Ovary (tissue), 3 donors: ENCODE measurements at regions not wholly inside any gene's neighbourhood (a gene's known extent, or its start where the extent isn't known, plus 50 kb on each side); places are given as distances from the start of the nearest gene placed in this dataset.

ENCODE experiments used
- POLR2A ChIP-seq: fragments of 450-650 bp; IDR thresholded peaks from one replicate; pipeline ENCODE4 v1.6.1; 2017; ENCODE audit warnings: antibody characterized with exemption, mild to moderate bottlenecking, moderate library complexity
- TF ChIP-seq, protein P1 (sequence below), 3 donors: fragments of 450-650 bp in 2 of 3; fragments of 200-600 bp in 1 of 3; IDR thresholded peaks; one replicate each; pipeline versions ENCODE4 v1.5.1 to v1.8.0; 2016 to 2022; ENCODE audit warnings: antibody characterized with exemption in 3 of 3, mild to moderate bottlenecking in 1 of 3
- donor health status: DM: no; HTN: no; CAD: no.

DNA sequence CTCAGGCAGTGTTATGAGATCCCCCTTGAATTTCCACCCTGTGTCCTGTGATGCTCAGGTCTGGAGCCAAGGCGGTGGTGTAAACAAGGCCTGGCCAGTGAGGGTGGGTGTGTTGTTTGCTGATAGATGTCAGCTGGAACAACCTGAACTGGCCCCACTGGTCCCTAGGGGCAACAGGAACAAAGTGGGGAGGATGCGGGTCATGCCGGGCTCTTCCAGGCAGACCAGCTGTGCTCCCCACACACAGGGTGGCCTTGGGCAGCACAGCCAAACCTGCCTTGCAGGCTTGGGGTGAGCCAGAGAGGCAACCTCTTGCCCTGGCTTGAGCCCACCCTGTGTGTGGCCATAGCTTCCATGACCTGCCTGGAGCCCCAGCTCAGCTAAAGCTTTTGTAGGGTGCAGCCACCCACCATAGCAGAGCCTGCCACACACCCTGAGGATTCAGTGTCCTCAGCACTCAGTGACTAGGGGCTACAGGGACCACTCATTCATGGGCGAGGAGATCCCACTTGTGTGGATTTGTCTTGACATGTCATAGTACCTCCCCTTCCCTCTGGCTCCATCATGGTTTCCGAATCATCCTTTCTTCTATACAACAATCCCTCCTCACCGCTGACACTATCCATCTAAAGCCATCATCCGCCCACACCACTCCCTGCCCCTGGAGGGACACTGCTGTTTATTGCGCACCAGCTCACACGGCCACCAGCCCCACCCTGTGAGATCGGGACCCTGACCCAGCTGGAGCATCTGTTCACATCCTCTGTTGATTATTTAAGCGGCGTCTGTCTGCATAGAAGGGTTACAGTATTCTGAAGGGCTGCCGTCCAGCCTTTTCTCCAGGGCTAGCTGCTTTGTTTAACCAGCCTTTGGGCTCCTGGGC, 268.8 kb downstream of the CYP26B1 start:
- TF ChIP-seq, protein P1, sequence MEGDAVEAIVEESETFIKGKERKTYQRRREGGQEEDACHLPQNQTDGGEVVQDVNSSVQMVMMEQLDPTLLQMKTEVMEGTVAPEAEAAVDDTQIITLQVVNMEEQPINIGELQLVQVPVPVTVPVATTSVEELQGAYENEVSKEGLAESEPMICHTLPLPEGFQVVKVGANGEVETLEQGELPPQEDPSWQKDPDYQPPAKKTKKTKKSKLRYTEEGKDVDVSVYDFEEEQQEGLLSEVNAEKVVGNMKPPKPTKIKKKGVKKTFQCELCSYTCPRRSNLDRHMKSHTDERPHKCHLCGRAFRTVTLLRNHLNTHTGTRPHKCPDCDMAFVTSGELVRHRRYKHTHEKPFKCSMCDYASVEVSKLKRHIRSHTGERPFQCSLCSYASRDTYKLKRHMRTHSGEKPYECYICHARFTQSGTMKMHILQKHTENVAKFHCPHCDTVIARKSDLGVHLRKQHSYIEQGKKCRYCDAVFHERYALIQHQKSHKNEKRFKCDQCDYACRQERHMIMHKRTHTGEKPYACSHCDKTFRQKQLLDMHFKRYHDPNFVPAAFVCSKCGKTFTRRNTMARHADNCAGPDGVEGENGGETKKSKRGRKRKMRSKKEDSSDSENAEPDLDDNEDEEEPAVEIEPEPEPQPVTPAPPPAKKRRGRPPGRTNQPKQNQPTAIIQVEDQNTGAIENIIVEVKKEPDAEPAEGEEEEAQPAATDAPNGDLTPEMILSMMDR (IDR thresholded peaks at IDR 0.05) = no peak
- TF ChIP-seq POLR2A = no peak
